ENCODE measurements at regions not wholly inside any gene's neighbourhood (a gene's known extent, or its start where the extent isn't known, plus 50 kb on each side); places are given as distances from the start of the nearest gene placed in this dataset.

- DNase-seq (ENCODE audit: low read depth in 2 of 2), result no peak
These were observed 632.8 kb downstream of the BRINP1 start for GRCh38 chr9:118736406-118736805.

GRCh38 chr9:118751077-118751847, 618.0 kb downstream of the BRINP1 start:
- DNase-seq (ENCODE audit: low read depth in 2 of 2), result no peak

GRCh38 chr9:118751848-118752223, 617.4 kb downstream of the BRINP1 start:
- DNase-seq (ENCODE audit: low read depth in 2 of 2), result no peak

GRCh38 chr9:118761016-118761790, 608.0 kb downstream of the BRINP1 start:
- DNase-seq (ENCODE audit: low read depth in 2 of 2), result no peak

- DNase-seq (ENCODE audit: low read depth in 2 of 2), result no peak
These were observed 601.7 kb downstream of the BRINP1 start for GRCh38 chr9:118767571-118767970.

GRCh38 chr9:118782790-118783463, 586.3 kb downstream of the BRINP1 start:
- DNase-seq (ENCODE audit: low read depth in 2 of 2), result no peak

- DNase-seq (ENCODE audit: low read depth in 2 of 2), result no peak
These were observed 585.2 kb downstream of the BRINP1 start for GRCh38 chr9:118784033-118784432.

- no peak for DNase-seq (ENCODE audit: low read depth in 2 of 2)
These were observed 583.8 kb downstream of the BRINP1 start for GRCh38 chr9:118785456-118785855.

- DNase-seq (ENCODE audit: low read depth in 2 of 2), result no peak
These were observed 582.4 kb downstream of the BRINP1 start for GRCh38 chr9:118786877-118787276.

- DNase-seq (ENCODE audit: low read depth in 2 of 2), result no peak
These were observed 560.0 kb downstream of the BRINP1 start for GRCh38 chr9:118809160-118809625.

GRCh38 chr9:118829334-118829733, 539.9 kb downstream of the BRINP1 start:
- no peak for DNase-seq (ENCODE audit: low read depth in 2 of 2)

GRCh38 chr9:118832371-118832770, 536.9 kb downstream of the BRINP1 start:
- no peak for DNase-seq (ENCODE audit: low read depth in 2 of 2)

- no peak for DNase-seq (ENCODE audit: low read depth in 2 of 2)
These were observed 532.3 kb downstream of the BRINP1 start for GRCh38 chr9:118836891-118837290.

- no peak for DNase-seq (ENCODE audit: low read depth in 2 of 2)
These were observed 497.7 kb downstream of the BRINP1 start for GRCh38 chr9:118871531-118871930.

GRCh38 chr9:118882684-118883083, 486.6 kb downstream of the BRINP1 start:
- DNase-seq (ENCODE audit: low read depth in 2 of 2), result no peak

GRCh38 chr9:118883411-118883810, 485.8 kb downstream of the BRINP1 start:
- no peak for DNase-seq (ENCODE audit: low read depth in 2 of 2)

GRCh38 chr9:118891213-118891612, 478.0 kb downstream of the BRINP1 start:
- DNase-seq (ENCODE audit: low read depth in 2 of 2), result no peak

- no peak for DNase-seq (ENCODE audit: low read depth in 2 of 2)
These were observed 472.8 kb downstream of the BRINP1 start for GRCh38 chr9:118896324-118897000.

GRCh38 chr9:118918180-118918579, 451.1 kb downstream of the BRINP1 start:
- no peak for DNase-seq (ENCODE audit: low read depth in 2 of 2)

- DNase-seq (ENCODE audit: low read depth in 2 of 2), result no peak
These were observed 440.5 kb downstream of the BRINP1 start for GRCh38 chr9:118928722-118929121.

- no peak for DNase-seq (ENCODE audit: low read depth in 2 of 2)
These were observed 439.9 kb downstream of the BRINP1 start for GRCh38 chr9:118929287-118929686.

GRCh38 chr9:118931941-118932340, 437.3 kb downstream of the BRINP1 start:
- DNase-seq (ENCODE audit: low read depth in 2 of 2), result no peak
